Smooth muscle cell (in vitro differentiated cells): ENCODE measurements at regions not wholly inside any gene's neighbourhood (a gene's known extent, or its start where the extent isn't known, plus 50 kb on each side); places are given as distances from the start of the nearest gene placed in this dataset.

Source experiments
- DNase-seq: peaks from one replicate; lab custom pipeline; 2025; ENCODE audit not compliant: unreplicated experiment; lab: John Stamatoyannopoulos, UW
- H2AFZ ChIP-seq: fragments of 200-600 bp; sonication (generic); 2 replicates; pipeline ENCODE4 v1.6.0; 2016; ENCODE audit warnings: antibody characterized with exemption, low read depth, mild to moderate bottlenecking
- H3F3A ChIP-seq: fragments of 200-600 bp; sonication (generic); 2 replicates; pipeline ENCODE4 v1.6.0; 2017; ENCODE audit warnings: antibody characterized with exemption, low read depth
- H3K27ac ChIP-seq: fragments of 200-600 bp; sonication (generic); 2 replicates; pipeline ENCODE4 v1.5.1; 2016; ENCODE audit warnings: low read depth, mild to moderate bottlenecking
- H3K27me3 ChIP-seq: fragments of 200-600 bp; sonication (generic); 2 replicates; pipeline ENCODE4 v1.6.1; 2016; ENCODE audit warnings: low read depth, mild to moderate bottlenecking
- H3K36me3 ChIP-seq: fragments of 200-600 bp; sonication (generic); 2 replicates; pipeline ENCODE4 v1.5.1; 2016; ENCODE audit warnings: low read depth
- H3K4me1 ChIP-seq: fragments of 200-600 bp; sonication (generic); 2 replicates; pipeline ENCODE4 v1.5.1; 2016; ENCODE audit warnings: low read depth
- H3K4me2 ChIP-seq: fragments of 200-600 bp; sonication (generic); 2 replicates; pipeline ENCODE4 v1.6.0; 2016; ENCODE audit warnings: mild to moderate bottlenecking
- H3K4me3 ChIP-seq: fragments of 200-600 bp; sonication (generic); 2 replicates; pipeline ENCODE4 v1.5.1; 2016; ENCODE audit warnings: mild to moderate bottlenecking
- H3K79me2 ChIP-seq: fragments of 200-600 bp; sonication (generic); 2 replicates; pipeline ENCODE4 v1.6.0; 2016; ENCODE audit warnings: low read depth, mild to moderate bottlenecking
- H3K9ac ChIP-seq: fragments of 200-600 bp; sonication (generic); 2 replicates; pipeline ENCODE4 v1.6.0; 2016; ENCODE audit warnings: low read depth
- H3K9me3 ChIP-seq: fragments of 200-600 bp; sonication (generic); replicated peaks from 2 replicates; pipeline ENCODE4 v1.5.1; 2016; ENCODE audit warnings: low read depth
- H4K20me1 ChIP-seq: fragments of 200-600 bp; sonication (generic); 2 replicates; pipeline ENCODE4 v1.6.0; 2016; ENCODE audit warnings: low read depth
- WGBS: methylation state at CpG from one replicate; pipeline ENCODE4 v1.1.7; 2016; ENCODE audit warnings: low lambda C conversion rate; 5-methylcytosine and 5-hydroxymethylcytosine counted together
- TF ChIP-seq, protein P1 (sequence below): fragments of 200-600 bp; sonication (generic); IDR thresholded peaks from 2 replicates; pipeline ENCODE4 v1.5.1; 2017; ENCODE audit warnings: borderline replicate concordance, mild to moderate bottlenecking, antibody characterized with exemption; ENCODE audit not compliant: insufficient read depth, poor library complexity, severe bottlenecking

DNA sequence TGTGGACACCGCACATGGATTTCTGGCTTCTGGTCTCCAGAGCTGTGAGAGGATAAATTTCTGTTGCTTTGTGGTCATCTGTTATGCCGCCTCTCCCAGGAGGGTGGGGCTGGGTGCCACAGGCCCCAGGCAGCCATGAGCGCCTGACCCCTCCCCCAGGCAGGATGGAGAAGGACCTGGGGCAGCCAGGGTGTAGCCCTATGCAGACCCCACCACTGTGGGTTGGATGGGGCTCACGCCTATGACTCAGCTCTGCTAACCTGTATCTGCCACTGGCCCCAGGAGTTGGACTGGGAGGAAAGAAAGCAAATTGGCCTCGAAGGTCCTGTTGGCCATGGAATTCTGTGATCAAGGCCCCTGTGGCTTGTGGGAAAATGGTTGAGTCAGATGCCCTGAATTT lies 1351.1 kb downstream of the BRD1 start:
- no peak overlapping the region for H3K4me3 ChIP-seq
- H3K4me2 ChIP-seq, result no peak overlapping the region
- WGBS, result 96% methylated on average over 5 of the region's 5 CpGs

DNA sequence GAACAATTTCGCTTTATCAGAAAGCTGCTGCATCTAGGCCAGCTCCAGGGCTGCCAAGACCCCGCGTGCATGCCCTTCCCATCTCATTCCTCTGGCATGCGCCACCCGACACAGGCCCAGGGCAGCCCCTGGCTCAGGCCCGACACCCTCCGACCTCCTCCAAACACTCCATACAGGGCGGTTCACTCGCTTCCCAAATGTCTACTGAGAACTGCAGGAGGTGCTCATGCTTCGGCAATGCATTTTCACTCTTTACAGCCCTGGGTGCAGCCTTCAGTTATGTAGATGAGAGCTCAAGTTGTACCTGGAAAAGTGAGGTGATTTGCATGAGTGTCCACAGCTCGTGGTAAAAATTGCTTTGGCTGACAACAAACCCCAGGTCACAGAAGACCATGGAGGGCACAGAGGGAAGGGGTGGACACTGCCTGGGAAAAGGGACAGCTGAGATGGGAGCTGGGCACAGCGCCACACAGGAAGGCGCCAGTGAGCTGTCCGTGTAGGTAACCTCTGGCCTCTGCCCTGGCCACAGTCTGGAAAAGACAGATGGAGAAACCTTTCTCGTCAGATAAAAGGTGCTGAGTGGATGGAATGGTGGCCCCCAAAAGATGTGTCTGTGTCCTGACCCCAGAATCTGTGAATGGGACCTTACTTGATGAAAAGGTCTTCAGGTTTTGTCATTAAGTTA lies 1351.9 kb downstream of the BRD1 start:
- Histone ChIP-seq H3K4me1 (no peaks in the 10 kb centered on the region), H3K9ac (no peak overlapping the region), H4K20me1 (no peaks in the 10 kb centered on the region), H3K27ac (no peak overlapping the region), H3K9me3 (no peaks in the 10 kb centered on the region), H3K4me3 (no peak overlapping the region), H3K36me3 (no peaks in the 10 kb centered on the region), H3K27me3 (no peaks in the 10 kb centered on the region), H3F3A (no peaks in the 10 kb centered on the region), H3K4me2 (no peak overlapping the region), H3K79me2 (no peaks in the 10 kb centered on the region), H2AFZ (no peak overlapping the region)
- TF ChIP-seq, protein P1, sequence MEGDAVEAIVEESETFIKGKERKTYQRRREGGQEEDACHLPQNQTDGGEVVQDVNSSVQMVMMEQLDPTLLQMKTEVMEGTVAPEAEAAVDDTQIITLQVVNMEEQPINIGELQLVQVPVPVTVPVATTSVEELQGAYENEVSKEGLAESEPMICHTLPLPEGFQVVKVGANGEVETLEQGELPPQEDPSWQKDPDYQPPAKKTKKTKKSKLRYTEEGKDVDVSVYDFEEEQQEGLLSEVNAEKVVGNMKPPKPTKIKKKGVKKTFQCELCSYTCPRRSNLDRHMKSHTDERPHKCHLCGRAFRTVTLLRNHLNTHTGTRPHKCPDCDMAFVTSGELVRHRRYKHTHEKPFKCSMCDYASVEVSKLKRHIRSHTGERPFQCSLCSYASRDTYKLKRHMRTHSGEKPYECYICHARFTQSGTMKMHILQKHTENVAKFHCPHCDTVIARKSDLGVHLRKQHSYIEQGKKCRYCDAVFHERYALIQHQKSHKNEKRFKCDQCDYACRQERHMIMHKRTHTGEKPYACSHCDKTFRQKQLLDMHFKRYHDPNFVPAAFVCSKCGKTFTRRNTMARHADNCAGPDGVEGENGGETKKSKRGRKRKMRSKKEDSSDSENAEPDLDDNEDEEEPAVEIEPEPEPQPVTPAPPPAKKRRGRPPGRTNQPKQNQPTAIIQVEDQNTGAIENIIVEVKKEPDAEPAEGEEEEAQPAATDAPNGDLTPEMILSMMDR, result no peak
- no peak for DNase-seq
- 88% methylated on average over 15 of the region's 15 CpGs for WGBS

More for the DNA sequence above, 1351.1 kb downstream of the BRD1 start:
- TF ChIP-seq, protein P1, result no peak
- no peaks in the 10 kb centered on the region for H3K79me2 ChIP-seq
- H2AFZ ChIP-seq, result no peak overlapping the region
- H3F3A ChIP-seq, result no peaks in the 10 kb centered on the region
- no peaks in the 10 kb centered on the region for H3K27me3 ChIP-seq
- H3K9ac ChIP-seq, result no peak overlapping the region
- no peaks in the 10 kb centered on the region for H3K9me3 ChIP-seq
- no peak overlapping the region for H3K27ac ChIP-seq
- DNase-seq, result no peak
- H3K36me3 ChIP-seq, result no peaks in the 10 kb centered on the region
- no peaks in the 10 kb centered on the region for H3K4me1 ChIP-seq
- H4K20me1 ChIP-seq, result no peaks in the 10 kb centered on the region

DNA sequence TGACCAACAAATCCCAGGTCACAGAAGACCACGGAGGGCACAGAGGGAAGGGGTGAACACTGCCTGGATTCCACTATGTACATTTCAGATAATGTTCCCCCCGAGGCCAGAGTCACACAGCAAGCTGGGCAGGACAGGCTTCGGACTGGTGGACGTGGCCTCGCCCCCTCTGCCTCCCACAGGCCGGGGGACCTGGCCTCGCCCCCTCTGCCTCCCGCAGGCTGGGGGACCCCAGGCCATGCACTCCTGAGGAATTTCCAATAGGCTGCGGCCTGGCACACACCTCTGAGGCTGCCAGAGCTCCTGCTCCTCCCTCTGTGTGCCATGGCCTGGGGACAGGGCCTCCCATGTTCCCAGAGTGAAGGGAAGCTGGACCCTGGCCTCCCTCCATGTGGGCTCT lies 1352.8 kb downstream of the BRD1 start:
- WGBS, result 96% methylated on average over 8 of the region's 9 CpGs
- H3K27ac ChIP-seq, result no peak overlapping the region
- H3K9ac ChIP-seq, result no peak overlapping the region
- H4K20me1 ChIP-seq, result no peaks in the 10 kb centered on the region
- H3K4me3 ChIP-seq, result no peak overlapping the region
- no peaks in the 10 kb centered on the region for H3K36me3 ChIP-seq
- no peaks in the 10 kb centered on the region for H3K4me1 ChIP-seq
- H3K79me2 ChIP-seq, result no peaks in the 10 kb centered on the region
- TF ChIP-seq, protein P1, result no peak
- H3K27me3 ChIP-seq, result no peaks in the 10 kb centered on the region
- H3K9me3 ChIP-seq, result no peaks in the 10 kb centered on the region
- H3F3A ChIP-seq, result no peaks in the 10 kb centered on the region
- no peak overlapping the region for H3K4me2 ChIP-seq
- no peak for DNase-seq
- no peak overlapping the region for H2AFZ ChIP-seq

DNA sequence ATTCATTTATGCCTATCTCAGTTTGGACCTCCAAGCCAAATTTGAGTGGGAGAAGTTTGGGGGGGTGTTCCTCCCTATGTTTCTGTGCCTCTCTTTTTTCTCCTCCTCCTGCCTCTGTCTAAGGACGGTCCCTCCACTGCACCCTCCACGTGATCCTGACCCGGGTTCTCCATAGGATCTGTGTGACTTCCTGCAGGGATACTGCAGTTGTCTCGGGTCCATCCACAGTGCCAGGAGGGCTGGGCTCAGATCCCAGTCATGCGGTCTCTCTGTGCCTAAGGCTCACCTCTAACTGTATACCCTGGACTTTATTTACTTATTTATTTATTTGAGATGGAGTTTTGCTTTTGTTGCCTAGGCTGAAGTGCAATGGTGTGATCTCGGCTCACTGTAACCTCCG lies 1354.5 kb downstream of the BRD1 start:
- no peaks in the 10 kb centered on the region for H3K27me3 ChIP-seq
- no peaks in the 10 kb centered on the region for H3K9me3 ChIP-seq
- H3K36me3 ChIP-seq, result no peaks in the 10 kb centered on the region
- no peaks in the 10 kb centered on the region for H3K79me2 ChIP-seq
- no peak overlapping the region for H2AFZ ChIP-seq
- TF ChIP-seq, protein P1, result no peak
- no peak overlapping the region for H3K4me3 ChIP-seq
- no peak overlapping the region for H3K9ac ChIP-seq
- H3F3A ChIP-seq, result no peaks in the 10 kb centered on the region
- no peak overlapping the region for H3K4me2 ChIP-seq
- H4K20me1 ChIP-seq, result no peaks in the 10 kb centered on the region
- 90% methylated on average over 7 of the region's 7 CpGs for WGBS
- H3K27ac ChIP-seq, result no peak overlapping the region
- H3K4me1 ChIP-seq, result no peaks in the 10 kb centered on the region
- DNase-seq, result no peak
